Right renal pelvis (tissue), 4 donors: ENCODE measurements at regions not wholly inside any gene's neighbourhood (a gene's known extent, or its start where the extent isn't known, plus 50 kb on each side); places are given as distances from the start of the nearest gene placed in this dataset.

Source experiments
- DNase-seq, 4 donors: peaks; one replicate each; pipeline ENCODE4 v3.0.0-alpha.2; 2013; ENCODE audit warnings: low read depth in 4 of 4, low spot score in 3 of 4, missing footprints in 1 of 4

GRCh38 chr20:48313324-48313723, 514.5 kb downstream of the PREX1 start:
- DNase-seq, result no peak

- no peak for DNase-seq
Observed at GRCh38 chr20:48311956-48312355, 515.8 kb downstream of the PREX1 start.

DNA sequence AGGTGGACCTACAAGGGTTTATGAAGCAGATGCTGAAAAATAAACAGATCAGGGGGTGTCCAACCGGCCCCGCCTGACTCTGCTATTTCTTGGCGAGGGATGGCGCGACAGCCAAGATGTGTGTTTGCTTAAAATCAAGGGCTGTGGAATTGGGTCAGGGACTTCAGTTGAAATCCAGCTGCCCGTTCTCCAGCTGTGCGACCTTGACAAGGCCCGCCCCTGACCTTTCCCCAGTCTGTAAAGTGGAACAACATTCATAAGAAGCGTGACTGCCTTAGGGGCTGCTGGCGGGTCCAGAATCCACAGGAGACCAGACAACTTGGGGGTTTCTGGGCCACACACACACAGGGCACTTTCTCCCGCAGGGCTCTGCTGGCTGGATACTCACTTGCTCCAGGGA, 517.5 kb downstream of the PREX1 start:
- DNase-seq, result no peak

DNA sequence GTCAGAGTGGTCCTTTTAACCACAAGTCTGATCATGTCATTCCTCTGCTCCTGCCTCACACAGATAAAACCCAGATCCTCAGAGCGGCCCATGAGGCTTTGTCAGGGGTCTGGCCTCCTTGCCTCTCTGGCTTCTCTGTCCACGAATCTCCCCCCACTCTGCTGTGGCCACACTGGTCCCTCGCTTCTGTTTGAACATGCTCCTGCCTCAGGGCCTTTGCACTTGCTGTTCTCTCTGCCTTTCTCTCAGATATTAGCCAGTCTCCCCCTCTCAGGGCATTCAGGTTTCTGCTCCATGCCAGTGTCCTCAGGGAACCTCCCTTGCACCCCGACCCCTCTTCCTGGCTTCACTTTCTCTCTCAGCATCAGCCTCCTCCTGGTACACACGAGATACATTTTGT, 518.5 kb downstream of the PREX1 start:
- no peak for DNase-seq

GRCh38 chr20:48308882-48309281, 518.9 kb downstream of the PREX1 start:
- no peak for DNase-seq

GRCh38 chr20:48308232-48308781, 519.5 kb downstream of the PREX1 start:
- no peak for DNase-seq

GRCh38 chr20:48307277-48307676, 520.5 kb downstream of the PREX1 start:
- no peak for DNase-seq

- DNase-seq, result no peak
Observed at GRCh38 chr20:48302844-48303542, 517.7 kb upstream of the SULF2 start.

DNA sequence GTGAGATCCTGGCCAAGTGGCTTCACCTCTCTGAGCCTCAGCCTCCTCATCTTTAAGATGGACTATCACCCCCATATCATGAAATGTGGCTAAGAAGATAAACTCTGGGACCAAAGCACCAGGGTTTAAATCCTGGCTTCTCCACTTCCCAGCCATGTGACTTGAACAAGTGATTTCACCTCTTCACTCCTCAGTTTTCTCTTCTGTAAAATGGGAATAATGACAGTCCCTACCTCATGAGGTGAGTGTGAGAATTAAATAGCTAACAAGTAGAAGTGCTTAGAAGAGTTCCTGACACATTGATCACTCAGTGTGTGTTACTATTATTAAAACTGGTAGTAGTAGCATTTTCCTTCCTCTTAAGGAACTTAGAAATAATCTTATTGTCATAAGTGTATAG, 516.9 kb upstream of the SULF2 start:
- no peak for DNase-seq

- no peak for DNase-seq
Observed at GRCh38 chr20:48301189-48301588, 515.9 kb upstream of the SULF2 start.

- no peak for DNase-seq
Observed at GRCh38 chr20:48300529-48300928, 515.2 kb upstream of the SULF2 start.

GRCh38 chr20:48298851-48299484, 513.7 kb upstream of the SULF2 start:
- no peak for DNase-seq

DNA sequence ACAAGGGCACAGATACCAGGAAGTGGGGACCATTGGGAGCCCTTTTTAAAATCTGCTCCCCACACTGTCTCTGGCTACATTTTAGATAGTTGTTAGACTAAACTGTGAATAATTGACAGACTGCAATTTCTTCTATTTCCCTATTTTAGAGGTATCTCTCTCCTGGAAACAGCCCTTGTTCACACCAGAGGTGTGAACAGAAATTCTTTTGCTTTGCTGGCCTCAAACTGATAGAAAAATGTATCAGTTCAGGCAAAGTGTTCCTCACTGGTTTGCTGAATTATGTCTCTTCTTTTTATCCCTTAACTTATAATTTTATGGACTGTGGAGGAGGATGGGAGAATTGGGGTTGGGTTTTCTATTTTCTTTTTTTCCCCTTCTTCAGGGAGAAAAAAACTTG, 513.2 kb upstream of the SULF2 start:
- DNase-seq, result no peak

- no peak for DNase-seq
Observed at GRCh38 chr20:48295966-48296421, 510.7 kb upstream of the SULF2 start.

- DNase-seq, result peak in 2 of 4 donors; percentile 74
Observed at GRCh38 chr20:48295445-48295903, 510.2 kb upstream of the SULF2 start.

GRCh38 chr20:48294942-48295341, 509.7 kb upstream of the SULF2 start:
- no peak for DNase-seq

DNA sequence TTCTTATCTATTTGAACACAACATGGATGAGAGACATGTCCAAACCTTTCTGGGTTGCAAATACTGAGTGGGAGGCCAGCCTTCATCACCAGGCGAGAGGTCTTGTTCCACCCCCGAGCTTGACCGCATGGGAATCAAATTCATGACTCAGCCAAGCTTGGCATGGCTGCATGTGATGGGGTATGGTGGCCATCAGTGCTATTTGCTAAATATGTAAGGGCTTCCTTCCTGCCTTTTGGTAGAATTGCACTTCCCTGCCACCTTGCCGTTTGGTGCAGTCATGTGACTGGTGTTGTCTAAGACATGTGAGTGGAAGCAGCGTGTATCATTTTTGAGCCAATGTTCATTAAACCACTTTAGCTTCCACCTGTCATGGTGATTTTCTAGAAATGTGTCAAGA, 508.9 kb upstream of the SULF2 start:
- no peak for DNase-seq

- DNase-seq, result no peak
Observed at GRCh38 chr20:48293671-48294070, 508.4 kb upstream of the SULF2 start.

DNA sequence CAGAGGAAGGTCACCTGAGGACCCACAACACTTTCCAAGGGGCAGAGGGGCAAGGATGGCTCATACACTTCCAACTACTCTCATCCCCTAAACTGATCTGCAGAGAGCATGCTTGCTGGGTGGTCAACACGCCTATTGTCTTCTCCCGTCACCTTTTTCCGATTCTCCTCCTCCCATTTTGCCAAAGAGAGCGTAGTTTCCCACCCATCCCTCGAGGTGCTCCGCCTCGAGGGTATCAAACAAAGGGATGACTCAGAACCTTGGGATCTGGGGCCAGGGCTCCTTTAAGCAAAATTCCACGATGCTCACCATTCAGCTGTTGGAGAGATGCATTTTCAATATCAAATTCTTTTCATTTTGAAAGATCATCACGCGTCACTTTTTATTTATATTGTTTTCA, 507.5 kb upstream of the SULF2 start:
- DNase-seq, result no peak

- no peak for DNase-seq
Observed at GRCh38 chr20:48291896-48292295, 506.6 kb upstream of the SULF2 start.

DNA sequence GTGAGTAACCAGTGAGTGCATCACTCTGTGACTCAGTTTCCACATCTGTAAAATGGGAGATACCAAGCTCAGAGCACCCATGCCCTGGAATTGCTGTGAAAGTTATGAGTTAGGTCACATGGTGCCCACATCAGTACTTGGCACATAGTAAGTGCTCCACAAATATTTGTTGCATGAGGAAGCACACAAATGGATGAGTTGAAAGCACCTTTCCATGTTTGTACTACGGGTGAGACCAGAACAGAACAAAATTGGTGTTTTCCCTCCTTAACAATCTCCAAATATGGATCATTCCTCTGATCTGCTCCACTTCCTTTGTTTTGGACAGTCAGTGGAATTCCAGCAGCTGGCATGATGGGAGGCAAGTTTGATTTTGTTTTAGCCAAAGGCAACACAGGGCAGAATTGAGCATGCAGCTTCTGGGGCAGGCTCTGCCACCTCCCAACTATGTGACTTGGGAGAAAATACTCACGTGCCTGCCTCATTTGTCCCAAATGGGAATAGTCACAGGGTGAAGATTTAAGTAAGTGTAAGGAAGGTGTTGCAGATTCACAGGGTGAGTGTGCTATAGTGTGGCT, 503.7 kb upstream of the SULF2 start:
- DNase-seq, result no peak
